GM12872 (cell line): ENCODE measurements at regions not wholly inside any gene's neighbourhood (a gene's known extent, or its start where the extent isn't known, plus 50 kb on each side); places are given as distances from the start of the nearest gene placed in this dataset.

Experiments
- TF ChIP-seq, protein P1 (sequence below): IDR thresholded peaks from 3 replicates; pipeline ENCODE4 v1.5.1; 2011; ENCODE audit warnings: low read depth, mild to moderate bottlenecking, low read length, moderate library complexity; ENCODE audit not compliant: insufficient read depth

- TF ChIP-seq, protein P1, sequence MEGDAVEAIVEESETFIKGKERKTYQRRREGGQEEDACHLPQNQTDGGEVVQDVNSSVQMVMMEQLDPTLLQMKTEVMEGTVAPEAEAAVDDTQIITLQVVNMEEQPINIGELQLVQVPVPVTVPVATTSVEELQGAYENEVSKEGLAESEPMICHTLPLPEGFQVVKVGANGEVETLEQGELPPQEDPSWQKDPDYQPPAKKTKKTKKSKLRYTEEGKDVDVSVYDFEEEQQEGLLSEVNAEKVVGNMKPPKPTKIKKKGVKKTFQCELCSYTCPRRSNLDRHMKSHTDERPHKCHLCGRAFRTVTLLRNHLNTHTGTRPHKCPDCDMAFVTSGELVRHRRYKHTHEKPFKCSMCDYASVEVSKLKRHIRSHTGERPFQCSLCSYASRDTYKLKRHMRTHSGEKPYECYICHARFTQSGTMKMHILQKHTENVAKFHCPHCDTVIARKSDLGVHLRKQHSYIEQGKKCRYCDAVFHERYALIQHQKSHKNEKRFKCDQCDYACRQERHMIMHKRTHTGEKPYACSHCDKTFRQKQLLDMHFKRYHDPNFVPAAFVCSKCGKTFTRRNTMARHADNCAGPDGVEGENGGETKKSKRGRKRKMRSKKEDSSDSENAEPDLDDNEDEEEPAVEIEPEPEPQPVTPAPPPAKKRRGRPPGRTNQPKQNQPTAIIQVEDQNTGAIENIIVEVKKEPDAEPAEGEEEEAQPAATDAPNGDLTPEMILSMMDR, result no peak
Measured at GRCh38 chr22:49694462-49695260, 133.0 kb downstream of the BRD1 start.

- TF ChIP-seq, protein P1, result no peak
Measured at GRCh38 chr22:49693848-49694247, 133.8 kb downstream of the BRD1 start.

- TF ChIP-seq, protein P1, result no peak
Measured at GRCh38 chr22:49693416-49693815, 134.3 kb downstream of the BRD1 start.

GRCh38 chr22:49692499-49693225, 135.0 kb downstream of the BRD1 start:
- TF ChIP-seq, protein P1, result no peak

- TF ChIP-seq, protein P1, result no peak
Measured at GRCh38 chr22:49691256-49691655, 136.4 kb downstream of the BRD1 start.

DNA sequence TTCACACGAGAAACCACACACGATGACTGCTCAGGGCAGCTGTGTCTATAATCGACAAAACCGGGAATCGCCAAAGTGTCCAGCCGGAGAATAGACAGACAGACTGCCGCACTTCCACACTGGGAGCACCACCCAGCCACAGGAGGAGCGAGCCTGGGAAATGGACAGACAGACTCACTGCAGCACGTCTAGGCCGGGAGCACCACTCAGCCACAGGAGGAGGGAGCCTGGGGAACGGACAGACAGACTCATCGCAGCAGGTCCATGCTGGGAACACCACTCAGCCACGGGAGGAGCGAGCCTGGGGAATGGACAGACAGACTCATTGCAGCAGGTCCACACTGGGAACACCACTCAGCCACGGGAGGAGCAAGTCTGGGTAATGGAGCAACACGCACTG, 137.2 kb downstream of the BRD1 start:
- TF ChIP-seq, protein P1, result no peak

DNA sequence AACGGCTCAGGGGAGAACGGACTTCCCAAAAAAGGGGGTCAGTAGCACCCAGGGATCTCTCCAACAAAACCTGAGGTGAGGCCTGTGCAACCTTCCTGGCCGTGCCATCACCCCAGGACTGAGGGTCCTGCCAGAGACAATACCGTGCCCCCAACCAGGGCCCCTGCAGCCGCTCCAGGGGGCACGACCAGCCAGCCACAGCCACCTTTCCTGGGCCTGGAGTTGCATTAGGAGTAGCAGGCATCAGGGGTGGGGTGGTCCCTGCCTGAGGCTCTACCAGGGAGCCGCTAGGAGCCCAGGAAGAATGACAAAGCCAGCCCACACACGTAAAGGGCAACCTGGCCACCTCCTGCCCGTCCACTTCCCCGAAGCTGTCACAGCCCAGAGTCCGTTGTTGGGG, 137.8 kb downstream of the BRD1 start:
- TF ChIP-seq, protein P1, result no peak
